Caco-2 (cell line): ENCODE measurements at regions not wholly inside any gene's neighbourhood (a gene's known extent, or its start where the extent isn't known, plus 50 kb on each side); places are given as distances from the start of the nearest gene placed in this dataset.

ENCODE experiments used
- BruUV-seq: library from RNA; stranded (reverse); fragments of 400-500 nt; replicated peaks from 2 replicates; lab custom pipeline; 2021; lab: Mats Ljungman, UMichigan
- CTCF ChIA-PET: fragments of 300-600 bp; sonication (Branson Sonifier 250); formaldehyde crosslinking; loops from one replicate; lab custom pipeline; 2022; ENCODE audit warnings: antibody characterized with exemption; lab: Charles Lee
- POLR2A ChIA-PET: fragments of 300-600 bp; sonication (Branson Sonifier 250); formaldehyde crosslinking; loops from one replicate; lab custom pipeline; 2022; ENCODE audit warnings: antibody characterized with exemption; lab: Charles Lee
- DNase-seq, 2 experiments: peaks; one replicate each; pipeline versions ENCODE4 v3.0.0 to v3.0.0-alpha.2; 2020 to 2022
- H3K27me3 ChIP-seq: replicated peaks from 2 replicates; pipeline ENCODE4 v1.6.0; 2011; ENCODE audit warnings: low read length; ENCODE audit not compliant: control insufficient read depth, insufficient read depth
- H3K36me3 ChIP-seq: 2 replicates; pipeline ENCODE4 v1.5.1; 2011; ENCODE audit warnings: low read length; ENCODE audit not compliant: control insufficient read depth, insufficient read depth
- H3K4me1 ChIP-seq: fragments of 250-450 bp; sonication (Bioruptor Pico); 2 replicates; pipeline ENCODE4 v1.5.1; 2020; ENCODE audit warnings: mild to moderate bottlenecking
- H3K4me3 ChIP-seq: 2 replicates; pipeline ENCODE4 v1.5.1; 2011; ENCODE audit warnings: low read depth, mild to moderate bottlenecking, control low read depth, low read length
- H3K9me3 ChIP-seq: fragments of 250-450 bp; sonication (Bioruptor Pico); 2 replicates; pipeline ENCODE4 v1.5.1; 2020; ENCODE audit warnings: mild to moderate bottlenecking, moderate library complexity
- H3K27ac Mint-ChIP-seq: one replicate; pipeline ENCODE4 v1.8.0; 2022; ENCODE audit warnings: mixed read lengths; ENCODE audit not compliant: unreplicated experiment
- H3K27me3 Mint-ChIP-seq: one replicate; pipeline ENCODE4 v1.8.0; 2022; ENCODE audit warnings: mixed read lengths; ENCODE audit not compliant: insufficient read depth, unreplicated experiment
- H3K36me3 Mint-ChIP-seq: one replicate; pipeline ENCODE4 v1.8.0; 2022; ENCODE audit warnings: mild to moderate bottlenecking, mixed read lengths; ENCODE audit not compliant: insufficient read depth, unreplicated experiment
- H3K4me1 Mint-ChIP-seq: one replicate; pipeline ENCODE4 v1.8.0; 2022; ENCODE audit warnings: low read depth, mixed read lengths; ENCODE audit not compliant: unreplicated experiment
- H3K4me3 Mint-ChIP-seq: one replicate; pipeline ENCODE4 v1.8.0; 2022; ENCODE audit warnings: mild to moderate bottlenecking, moderate library complexity, mixed read lengths; ENCODE audit not compliant: unreplicated experiment
- H3K9me3 Mint-ChIP-seq: one replicate; pipeline ENCODE4 v1.8.0; 2022; ENCODE audit warnings: mixed read lengths; ENCODE audit not compliant: unreplicated experiment
- CTCF ChIP-seq, 2 experiments: fragments of 200-600 bp in 1 of 2; IDR thresholded peaks; 1 replicate in 1 of 2; 2 replicates in 1 of 2; pipeline versions ENCODE4 v1.5.1 to v1.8.0; 2011 to 2022; ENCODE audit warnings: antibody characterized with exemption in 1 of 2, control low read depth in 1 of 2, inconsistent platforms in 1 of 2, low read depth in 1 of 2, low read length in 1 of 2, mild to moderate bottlenecking in 1 of 2, moderate library complexity in 1 of 2; ENCODE audit not compliant: insufficient read depth in 1 of 2, severe bottlenecking in 1 of 2, unreplicated experiment in 1 of 2
- intact Hi-C: fragments of 100-400 bp; cut with micrococcal nuclease; formaldehyde crosslinking; loops from one replicate; pipeline ENCODE4 v1.10.0; 2022; ENCODE audit not compliant: unreplicated experiment

- H3K27ac Mint-ChIP-seq = no peak overlapping the region
- H3K36me3 Mint-ChIP-seq = no peaks in the 10 kb centered on the region
- Histone ChIP-seq H3K27me3 (no peaks in the 10 kb centered on the region), H3K4me3 (no peak overlapping the region), H3K36me3 (no peaks in the 10 kb centered on the region), H3K4me1 (no peaks in the 10 kb centered on the region), H3K9me3 (no peaks in the 10 kb centered on the region)
- H3K4me3 Mint-ChIP-seq = no peak overlapping the region
- no peaks in the 10 kb centered on the region for H3K9me3 Mint-ChIP-seq
- CTCF ChIA-PET = no interaction called here
- POLR2A ChIA-PET = no interaction called here
- BruUV-seq = no TSS peak
- TF ChIP-seq CTCF (IDR thresholded peaks at IDR 0.05; ENCODE audit: insufficient read depth in 1 of 2, low read depth in 1 of 2, low read length in 1 of 2, severe bottlenecking in 1 of 2, unreplicated experiment in 1 of 2) = no peak
- DNase-seq = no peak
- intact Hi-C loops = no loop called here
- H3K4me1 Mint-ChIP-seq = no peaks in the 10 kb centered on the region
- no peaks in the 10 kb centered on the region for H3K27me3 Mint-ChIP-seq
These were observed 467.8 kb downstream of the ZNF804A start for GRCh38 chr2:185066128-185066527.

GRCh38 chr2:185069107-185069506 lies 470.8 kb downstream of the ZNF804A start:
- Histone ChIP-seq H3K4me1 (no peaks in the 10 kb centered on the region), H3K36me3 (no peaks in the 10 kb centered on the region), H3K9me3 (no peaks in the 10 kb centered on the region), H3K27me3 (no peaks in the 10 kb centered on the region), H3K4me3 (no peak overlapping the region)
- ChIA-PET POLR2A (no interaction called here), CTCF (no interaction called here)
- Mint-ChIP-seq H3K9me3 (no peaks in the 10 kb centered on the region), H3K27me3 (no peaks in the 10 kb centered on the region), H3K4me1 (no peaks in the 10 kb centered on the region), H3K4me3 (no peak overlapping the region), H3K27ac (no peak overlapping the region), H3K36me3 (no peaks in the 10 kb centered on the region)
- DNase-seq = no peak
- no TSS peak for BruUV-seq
- intact Hi-C loops = no loop called here
- no peak for TF ChIP-seq CTCF (IDR thresholded peaks at IDR 0.05; ENCODE audit: insufficient read depth in 1 of 2, low read depth in 1 of 2, low read length in 1 of 2, severe bottlenecking in 1 of 2, unreplicated experiment in 1 of 2)

GRCh38 chr2:185074156-185074555 lies 475.8 kb downstream of the ZNF804A start:
- CTCF ChIA-PET = no interaction called here
- Mint-ChIP-seq H3K27ac (no peak overlapping the region), H3K4me3 (no peak overlapping the region), H3K4me1 (no peaks in the 10 kb centered on the region), H3K9me3 (no peaks in the 10 kb centered on the region), H3K36me3 (no peaks in the 10 kb centered on the region), H3K27me3 (no peaks in the 10 kb centered on the region)
- no peak overlapping the region for H3K4me3 ChIP-seq
- H3K36me3 ChIP-seq = no peaks in the 10 kb centered on the region
- H3K9me3 ChIP-seq = no peaks in the 10 kb centered on the region
- no peak for TF ChIP-seq CTCF (IDR thresholded peaks at IDR 0.05; ENCODE audit: insufficient read depth in 1 of 2, low read depth in 1 of 2, low read length in 1 of 2, severe bottlenecking in 1 of 2, unreplicated experiment in 1 of 2)
- BruUV-seq = no TSS peak
- DNase-seq = no peak
- intact Hi-C loops = no loop called here
- no peaks in the 10 kb centered on the region for H3K27me3 ChIP-seq
- H3K4me1 ChIP-seq = no peaks in the 10 kb centered on the region
- POLR2A ChIA-PET = no interaction called here
